HepG2 (cell line): ENCODE measurements at regions not wholly inside any gene's neighbourhood (a gene's known extent, or its start where the extent isn't known, plus 50 kb on each side); places are given as distances from the start of the nearest gene placed in this dataset.

Experiments
- CEBPG ChIP-seq: IDR thresholded peaks from 2 replicates; pipeline ENCODE4 v1.6.1; 2016
- CTCF ChIP-seq: sonication (generic); formaldehyde crosslinking; IDR thresholded peaks from 2 replicates; pipeline ENCODE4 v1.5.0; 2020; ENCODE audit warnings: mild to moderate bottlenecking, missing genetic modification reagents, moderate library complexity
- ELF4 ChIP-seq: sonication (generic); formaldehyde crosslinking; IDR thresholded peaks from 2 replicates; pipeline ENCODE4 v1.5.0; 2020; ENCODE audit warnings: missing genetic modification reagents, mild to moderate bottlenecking, moderate library complexity, borderline replicate concordance
- EZH2 ChIP-seq: conservative IDR thresholded peaks from 2 replicates; pipeline ENCODE4 v1.6.1; 2012; ENCODE audit warnings: mild to moderate bottlenecking, low read depth, low read length, moderate library complexity
- HNF4A ChIP-seq: sonication (generic); formaldehyde crosslinking; IDR thresholded peaks from 2 replicates; pipeline ENCODE4 v1.4.0; 2020; ENCODE audit warnings: missing genetic modification reagents
- KDM4B ChIP-seq: sonication (generic); formaldehyde crosslinking; IDR thresholded peaks from 2 replicates; pipeline ENCODE4 v1.4.0; 2020; ENCODE audit warnings: missing genetic modification reagents
- RBM39 ChIP-seq: fragments of 200-400 bp; formaldehyde crosslinking; IDR thresholded peaks from one replicate; pipeline ENCODE4 v1.6.1; 2018; ENCODE audit warnings: antibody characterized with exemption, mild to moderate bottlenecking, low read depth, low read length; ENCODE audit not compliant: poor library complexity, severe bottlenecking
- XRCC5 ChIP-seq: fragments of 200-400 bp; formaldehyde crosslinking; optimal IDR thresholded peaks from 2 replicates; pipeline ENCODE3; 2017; ENCODE audit warnings: mild to moderate bottlenecking, low read length
- ZNF629 ChIP-seq: sonication (generic); formaldehyde crosslinking; conservative IDR thresholded peaks from 2 replicates; pipeline ENCODE4 v1.5.0; 2020; ENCODE audit warnings: missing genetic modification reagents
- ZSCAN20 ChIP-seq: sonication (generic); formaldehyde crosslinking; IDR thresholded peaks from 2 replicates; pipeline ENCODE4 v1.4.0; 2020; ENCODE audit warnings: missing genetic modification reagents, mild to moderate bottlenecking, borderline replicate concordance

- TF ChIP-seq KDM4B: no peak
- no peak for TF ChIP-seq HNF4A (CRISPR knock-in tag)
- TF ChIP-seq CEBPG (CRISPR knock-in tag): no peak
- no peak for TF ChIP-seq ZNF629 (CRISPR knock-in tag)
- no peak for TF ChIP-seq EZH2
- TF ChIP-seq ELF4 (CRISPR knock-in tag): no peak
- no peak for TF ChIP-seq XRCC5
- no peak for TF ChIP-seq ZSCAN20 (CRISPR knock-in tag)
- no peak for TF ChIP-seq CTCF
- no peak for TF ChIP-seq RBM39
Observed at GRCh38 chr11:56910785-56911184, 77.9 kb upstream of the OR5AK2 start.
